ENCODE measurements at regions not wholly inside any gene's neighbourhood (a gene's known extent, or its start where the extent isn't known, plus 50 kb on each side); places are given as distances from the start of the nearest gene placed in this dataset.

- TF ChIP-seq ZFP3 (CRISPR knock-in tag; IDR thresholded peaks at IDR 0.05) (no peak), OSR1 (CRISPR knock-in tag; IDR thresholded peaks at IDR 0.05) (no peak), ARNTL (CRISPR knock-in tag; IDR thresholded peaks at IDR 0.05; ENCODE audit: borderline replicate concordance, low read depth) (no peak), TSHZ2 (CRISPR knock-in tag; IDR thresholded peaks at IDR 0.05) (no peak), GLIS3 (CRISPR knock-in tag; IDR thresholded peaks at IDR 0.05) (no peak), CREB5 (CRISPR knock-in tag; IDR thresholded peaks at IDR 0.05; ENCODE audit: low read depth) (no peak), TOX (CRISPR knock-in tag; IDR thresholded peaks at IDR 0.05; ENCODE audit: borderline replicate concordance) (no peak), RARB (CRISPR knock-in tag; IDR thresholded peaks at IDR 0.05) (no peak)
Observed at GRCh38 chr2:64745562-64745961, 91.8 kb upstream of the SERTAD2 start.

Measured in SK-N-SH treated with all-trans-retinoic acid at 6 μM for 48 hours (cell line).